Neural cell (in vitro differentiated cells): ENCODE measurements at regions not wholly inside any gene's neighbourhood (a gene's known extent, or its start where the extent isn't known, plus 50 kb on each side); places are given as distances from the start of the nearest gene placed in this dataset.

Source experiments
- H2AFZ ChIP-seq: fragments of 200-600, 300-800 bp; sonication (generic), shearing (Covaris generic); 2 replicates; pipeline ENCODE4 v1.6.0; 2014; ENCODE audit warnings: low read depth, mild to moderate bottlenecking, antibody characterized with exemption, low read length, moderate library complexity
- H3F3A ChIP-seq: fragments of 200-600 bp; shearing (Covaris generic); 2 replicates; pipeline ENCODE4 v1.6.1; 2016; ENCODE audit warnings: mild to moderate bottlenecking, moderate library complexity, mixed read lengths, antibody characterized with exemption, low read length; ENCODE audit not compliant: insufficient read depth, poor library complexity, severe bottlenecking
- H3K27ac ChIP-seq: fragments of 200-600, 300-800 bp; sonication (generic), shearing (Covaris generic); 2 replicates; pipeline ENCODE4 v1.5.1; 2014; ENCODE audit warnings: mild to moderate bottlenecking, low read length, moderate library complexity
- H3K27me3 ChIP-seq: fragments of 300-800, 200-600 bp; sonication (generic), shearing (Covaris generic); 2 replicates; pipeline ENCODE4 v1.6.0; 2014; ENCODE audit warnings: mild to moderate bottlenecking, low read depth, low read length, moderate library complexity; ENCODE audit not compliant: insufficient read depth
- H3K36me3 ChIP-seq: fragments of 300-800, 200-600 bp; sonication (generic), shearing (Covaris generic); 2 replicates; pipeline ENCODE4 v1.5.1; 2014; ENCODE audit warnings: mild to moderate bottlenecking, antibody characterized with exemption, low read length, moderate library complexity; ENCODE audit not compliant: insufficient read depth
- H3K4me2 ChIP-seq: fragments of 300-800, 200-600 bp; sonication (generic), shearing (Covaris generic); 2 replicates; pipeline ENCODE4 v1.6.0; 2014; ENCODE audit warnings: mild to moderate bottlenecking, low read length
- H3K4me3 ChIP-seq: fragments of 300-800, 200-600 bp; sonication (generic), shearing (Covaris generic); 2 replicates; pipeline ENCODE4 v1.5.1; 2014; ENCODE audit warnings: mild to moderate bottlenecking, low read length, moderate library complexity
- H3K79me2 ChIP-seq: fragments of 200-600 bp; shearing (Covaris generic); replicated peaks from 2 replicates; pipeline ENCODE4 v1.6.0; 2014; ENCODE audit warnings: mild to moderate bottlenecking, low read length, moderate library complexity; ENCODE audit not compliant: insufficient read depth
- H3K9ac ChIP-seq: fragments of 300-800, 200-600 bp; sonication (generic), shearing (Covaris generic); 2 replicates; pipeline ENCODE4 v1.6.1; 2016; ENCODE audit warnings: mild to moderate bottlenecking, low read length, mixed read lengths
- H3K9me2 ChIP-seq: fragments of 200-600 bp; shearing (Covaris generic); 2 replicates; pipeline ENCODE4 v1.6.1; 2016; ENCODE audit warnings: mild to moderate bottlenecking, low read length, mixed read lengths; ENCODE audit not compliant: insufficient read depth
- H3K9me3 ChIP-seq: fragments of 200-600, 300-800 bp; sonication (generic), shearing (Covaris generic); 2 replicates; pipeline ENCODE4 v1.6.1; 2016; ENCODE audit warnings: mild to moderate bottlenecking, mixed run types, low read length, moderate library complexity, mixed read lengths
- H4K20me1 ChIP-seq: fragments of 200-600 bp; shearing (Covaris generic); 2 replicates; pipeline ENCODE4 v1.6.1; 2016; ENCODE audit warnings: mild to moderate bottlenecking, mixed run types; ENCODE audit not compliant: insufficient read depth
- EP300 ChIP-seq: fragments of 450-650 bp; conservative IDR thresholded peaks from 2 replicates; pipeline ENCODE4 v1.6.1; 2014; ENCODE audit warnings: antibody characterized with exemption, mild to moderate bottlenecking, moderate library complexity; ENCODE audit not compliant: poor library complexity, severe bottlenecking
- EZH2 ChIP-seq: fragments of 200-600, 300-800 bp; shearing (Covaris generic), sonication (generic); IDR thresholded peaks from 2 replicates; pipeline ENCODE4 v1.6.1; 2014; ENCODE audit warnings: antibody characterized with exemption, low read length, borderline replicate concordance, mild to moderate bottlenecking; ENCODE audit not compliant: insufficient read depth, poor library complexity, severe bottlenecking
- MXI1 ChIP-seq: fragments of 450-650 bp; conservative IDR thresholded peaks from 2 replicates; pipeline ENCODE4 v1.6.1; 2014; ENCODE audit warnings: antibody characterized with exemption, mild to moderate bottlenecking; ENCODE audit not compliant: poor library complexity, severe bottlenecking
- POLR2AphosphoS5 ChIP-seq: IDR thresholded peaks from 2 replicates; pipeline ENCODE4 v1.6.1; 2012
- RAD21 ChIP-seq: fragments of 450-650 bp; conservative IDR thresholded peaks from 2 replicates; pipeline ENCODE4 v1.6.1; 2014; ENCODE audit warnings: antibody characterized with exemption, mild to moderate bottlenecking, moderate library complexity
- SMC3 ChIP-seq: fragments of 450-650 bp; conservative IDR thresholded peaks from 2 replicates; pipeline ENCODE4 v1.6.1; 2014; ENCODE audit warnings: antibody characterized with exemption, mild to moderate bottlenecking, moderate library complexity; ENCODE audit not compliant: poor library complexity
- TAF1 ChIP-seq: IDR thresholded peaks from 2 replicates; pipeline ENCODE4 v1.6.1; 2012; ENCODE audit warnings: low read depth
- TF ChIP-seq, protein P1 (sequence below): fragments of 450-650 bp; IDR thresholded peaks from 2 replicates; pipeline ENCODE4 v1.5.1; 2014; ENCODE audit warnings: antibody characterized with exemption, mild to moderate bottlenecking, moderate library complexity; ENCODE audit not compliant: poor library complexity, severe bottlenecking
- TF ChIP-seq, protein P2 (sequence below): IDR thresholded peaks from 2 replicates; pipeline ENCODE4 v1.6.1; 2012; ENCODE audit warnings: borderline replicate concordance

DNA sequence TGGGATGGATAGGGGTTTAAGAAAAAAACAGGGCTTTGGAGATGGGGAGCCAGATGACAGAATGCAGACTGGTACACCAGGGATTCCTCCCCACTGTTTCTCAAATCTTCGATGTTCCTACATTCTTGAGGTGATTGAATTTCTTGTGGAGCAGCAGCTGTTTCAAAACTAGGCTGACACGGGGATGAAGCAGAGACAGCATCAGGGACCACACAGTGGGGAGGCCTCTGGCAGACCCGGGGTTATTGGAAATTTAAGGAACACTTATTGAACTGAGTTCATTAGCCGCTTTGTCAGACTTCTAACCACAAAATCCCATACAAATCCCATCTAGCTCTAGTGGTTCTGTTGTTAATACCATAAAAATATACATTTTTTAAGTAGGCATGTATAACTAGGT lies 621.4 kb upstream of the GBE1 start:
- Histone ChIP-seq H3K27me3 (no peaks in the 10 kb centered on the region), H3F3A (no peaks in the 10 kb centered on the region), H2AFZ (no peak overlapping the region), H4K20me1 (no peaks in the 10 kb centered on the region), H3K27ac (no peak overlapping the region), H3K9ac (no peak overlapping the region), H3K9me2 (no peaks in the 10 kb centered on the region), H3K36me3 (no peaks in the 10 kb centered on the region), H3K9me3 (no peaks in the 10 kb centered on the region), H3K79me2 (no peaks in the 10 kb centered on the region), H3K4me3 (no peak overlapping the region), H3K4me2 (no peak overlapping the region)
- TF ChIP-seq MXI1 (no peak), TAF1 (no peak), SMC3 (no peak), POLR2AphosphoS5 (no peak)
- TF ChIP-seq, protein P1, sequence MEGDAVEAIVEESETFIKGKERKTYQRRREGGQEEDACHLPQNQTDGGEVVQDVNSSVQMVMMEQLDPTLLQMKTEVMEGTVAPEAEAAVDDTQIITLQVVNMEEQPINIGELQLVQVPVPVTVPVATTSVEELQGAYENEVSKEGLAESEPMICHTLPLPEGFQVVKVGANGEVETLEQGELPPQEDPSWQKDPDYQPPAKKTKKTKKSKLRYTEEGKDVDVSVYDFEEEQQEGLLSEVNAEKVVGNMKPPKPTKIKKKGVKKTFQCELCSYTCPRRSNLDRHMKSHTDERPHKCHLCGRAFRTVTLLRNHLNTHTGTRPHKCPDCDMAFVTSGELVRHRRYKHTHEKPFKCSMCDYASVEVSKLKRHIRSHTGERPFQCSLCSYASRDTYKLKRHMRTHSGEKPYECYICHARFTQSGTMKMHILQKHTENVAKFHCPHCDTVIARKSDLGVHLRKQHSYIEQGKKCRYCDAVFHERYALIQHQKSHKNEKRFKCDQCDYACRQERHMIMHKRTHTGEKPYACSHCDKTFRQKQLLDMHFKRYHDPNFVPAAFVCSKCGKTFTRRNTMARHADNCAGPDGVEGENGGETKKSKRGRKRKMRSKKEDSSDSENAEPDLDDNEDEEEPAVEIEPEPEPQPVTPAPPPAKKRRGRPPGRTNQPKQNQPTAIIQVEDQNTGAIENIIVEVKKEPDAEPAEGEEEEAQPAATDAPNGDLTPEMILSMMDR: no peak

DNA sequence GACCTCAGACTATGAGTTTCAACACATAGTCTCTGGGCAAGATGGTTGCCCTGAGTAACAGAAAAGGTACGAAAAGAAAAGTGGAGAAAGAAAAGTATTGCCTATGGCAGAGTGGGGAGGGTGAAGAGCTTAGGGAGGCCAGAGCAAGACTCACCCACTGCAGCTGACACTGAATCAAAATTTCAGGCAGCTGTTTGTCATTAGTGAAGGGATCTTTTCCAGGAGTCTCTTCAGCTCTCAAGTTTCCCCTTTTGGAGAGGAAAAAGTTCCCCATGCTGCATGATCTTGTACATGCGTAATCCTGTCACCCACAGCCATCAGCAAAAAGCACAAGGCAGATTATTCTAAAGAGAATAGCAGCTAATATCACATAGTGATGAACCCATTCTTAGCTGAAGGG lies 616.9 kb upstream of the GBE1 start:
- Histone ChIP-seq H3K36me3 (no peaks in the 10 kb centered on the region), H3K27ac (no peak overlapping the region), H4K20me1 (no peaks in the 10 kb centered on the region), H3K4me3 (no peak overlapping the region), H3K9me2 (no peaks in the 10 kb centered on the region), H2AFZ (no peak overlapping the region), H3K27me3 (no peaks in the 10 kb centered on the region), H3F3A (no peaks in the 10 kb centered on the region), H3K79me2 (no peaks in the 10 kb centered on the region), H3K4me2 (no peak overlapping the region), H3K9ac (no peak overlapping the region), H3K9me3 (peaks cover 2% of the 10 kb centered on the region)
- no peak for TF ChIP-seq EP300
- TF ChIP-seq, protein P2, sequence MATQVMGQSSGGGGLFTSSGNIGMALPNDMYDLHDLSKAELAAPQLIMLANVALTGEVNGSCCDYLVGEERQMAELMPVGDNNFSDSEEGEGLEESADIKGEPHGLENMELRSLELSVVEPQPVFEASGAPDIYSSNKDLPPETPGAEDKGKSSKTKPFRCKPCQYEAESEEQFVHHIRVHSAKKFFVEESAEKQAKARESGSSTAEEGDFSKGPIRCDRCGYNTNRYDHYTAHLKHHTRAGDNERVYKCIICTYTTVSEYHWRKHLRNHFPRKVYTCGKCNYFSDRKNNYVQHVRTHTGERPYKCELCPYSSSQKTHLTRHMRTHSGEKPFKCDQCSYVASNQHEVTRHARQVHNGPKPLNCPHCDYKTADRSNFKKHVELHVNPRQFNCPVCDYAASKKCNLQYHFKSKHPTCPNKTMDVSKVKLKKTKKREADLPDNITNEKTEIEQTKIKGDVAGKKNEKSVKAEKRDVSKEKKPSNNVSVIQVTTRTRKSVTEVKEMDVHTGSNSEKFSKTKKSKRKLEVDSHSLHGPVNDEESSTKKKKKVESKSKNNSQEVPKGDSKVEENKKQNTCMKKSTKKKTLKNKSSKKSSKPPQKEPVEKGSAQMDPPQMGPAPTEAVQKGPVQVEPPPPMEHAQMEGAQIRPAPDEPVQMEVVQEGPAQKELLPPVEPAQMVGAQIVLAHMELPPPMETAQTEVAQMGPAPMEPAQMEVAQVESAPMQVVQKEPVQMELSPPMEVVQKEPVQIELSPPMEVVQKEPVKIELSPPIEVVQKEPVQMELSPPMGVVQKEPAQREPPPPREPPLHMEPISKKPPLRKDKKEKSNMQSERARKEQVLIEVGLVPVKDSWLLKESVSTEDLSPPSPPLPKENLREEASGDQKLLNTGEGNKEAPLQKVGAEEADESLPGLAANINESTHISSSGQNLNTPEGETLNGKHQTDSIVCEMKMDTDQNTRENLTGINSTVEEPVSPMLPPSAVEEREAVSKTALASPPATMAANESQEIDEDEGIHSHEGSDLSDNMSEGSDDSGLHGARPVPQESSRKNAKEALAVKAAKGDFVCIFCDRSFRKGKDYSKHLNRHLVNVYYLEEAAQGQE: no peak
- TF ChIP-seq MXI1: no peak
- TF ChIP-seq EZH2: no peak
- TF ChIP-seq, protein P1: no peak
- no peak for TF ChIP-seq POLR2AphosphoS5
- TF ChIP-seq TAF1: no peak
- no peak for TF ChIP-seq SMC3
- no peak for TF ChIP-seq RAD21
